ENCODE measurements at regions not wholly inside any gene's neighbourhood (a gene's known extent, or its start where the extent isn't known, plus 50 kb on each side); places are given as distances from the start of the nearest gene placed in this dataset.

DNA sequence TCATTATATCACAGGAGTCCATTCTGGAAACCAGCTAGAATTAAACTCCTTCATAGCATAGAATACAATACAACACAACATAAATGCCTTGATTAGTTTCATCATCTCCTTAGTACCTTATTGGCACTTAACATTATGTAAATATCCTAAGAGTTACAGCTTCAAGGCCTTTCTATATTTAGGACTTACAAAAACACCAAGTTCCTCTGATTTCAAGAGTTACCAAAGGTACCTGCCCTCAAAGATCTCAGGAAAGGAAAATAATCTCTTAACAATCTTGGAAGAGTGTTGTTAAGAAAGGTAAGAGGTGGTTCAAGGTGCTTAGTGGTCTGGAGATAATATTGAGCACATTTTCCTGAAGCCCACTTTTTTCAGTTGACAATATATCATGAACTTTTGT lies 477.7 kb downstream of the IGSF11 start:
- CTCF ChIA-PET (ENCODE audit: low intra/inter-chr PET ratio), result no interaction called here
- no peaks in the 10 kb centered on the region for H3K27me3 ChIP-seq (ENCODE audit: control insufficient read depth in 2 of 2, insufficient read depth in 2 of 2, low read length in 2 of 2)
- no peaks in the 10 kb centered on the region for H3K9me1 ChIP-seq (ENCODE audit: control insufficient read depth, insufficient read depth, low read length)
- in situ Hi-C loops (cut with MboI) (no loop called here), intact Hi-C loops (cut with micrococcal nuclease) (no loop called here)
- H3K36me3 ChIP-seq (ENCODE audit: control insufficient read depth, insufficient read depth, low read length), result no peaks in the 10 kb centered on the region
- DNase-seq (ENCODE audit: extremely low read depth in 1 of 4, low spot score in 3 of 4) (no peak), ATAC-seq (no peak), FAIRE-seq (no peak)
- POLR2A ChIA-PET, result no interaction called here
- no peak overlapping the region for H2AFZ ChIP-seq (ENCODE audit: low read depth, low read length)
- no peaks in the 10 kb centered on the region for H4K20me1 ChIP-seq (replicated peaks; ENCODE audit: control insufficient read depth, insufficient read depth, low read length)
- no peak overlapping the region for H3K9ac ChIP-seq (ENCODE audit: insufficient read depth in 1 of 2, low read depth in 2 of 2, low read length in 2 of 2)
- no TSS peak for BruUV-seq (replicated peaks)
- H3K4me1 ChIP-seq (replicated peaks in 1 of 2; ENCODE audit: control insufficient read depth in 2 of 2, insufficient read depth in 2 of 2, low read length in 2 of 2), result no peaks in the 10 kb centered on the region
- no peak overlapping the region for H3K4me2 ChIP-seq (ENCODE audit: insufficient read depth, low read length)
- H3K9me3 ChIP-seq (replicated peaks; ENCODE audit: control insufficient read depth, insufficient read depth, low read depth, low read length), result no peaks in the 10 kb centered on the region
- no peak overlapping the region for H3K27ac ChIP-seq (ENCODE audit: extremely low read depth, low read depth, low read length)
- no peak for TF ChIP-seq SAFB2 (IDR thresholded peaks at IDR 0.05; ENCODE audit: borderline replicate concordance, low read depth, low read length, severe bottlenecking)
- TF ChIP-seq ZNF707 (CRISPR knock-in tag; conservative IDR thresholded peaks at IDR 0.05), result no peak
- no peak for TF ChIP-seq ZNF699 (CRISPR knock-in tag; IDR thresholded peaks at IDR 0.05; ENCODE audit: insufficient replicate concordance)
- no peak for TF ChIP-seq NEUROD1 (IDR thresholded peaks at IDR 0.05; ENCODE audit: borderline replicate concordance, low read depth, low read length, partially characterized antibody)
- TF ChIP-seq ZBED1 (IDR thresholded peaks at IDR 0.05), result no peak
- TF ChIP-seq, protein P1, sequence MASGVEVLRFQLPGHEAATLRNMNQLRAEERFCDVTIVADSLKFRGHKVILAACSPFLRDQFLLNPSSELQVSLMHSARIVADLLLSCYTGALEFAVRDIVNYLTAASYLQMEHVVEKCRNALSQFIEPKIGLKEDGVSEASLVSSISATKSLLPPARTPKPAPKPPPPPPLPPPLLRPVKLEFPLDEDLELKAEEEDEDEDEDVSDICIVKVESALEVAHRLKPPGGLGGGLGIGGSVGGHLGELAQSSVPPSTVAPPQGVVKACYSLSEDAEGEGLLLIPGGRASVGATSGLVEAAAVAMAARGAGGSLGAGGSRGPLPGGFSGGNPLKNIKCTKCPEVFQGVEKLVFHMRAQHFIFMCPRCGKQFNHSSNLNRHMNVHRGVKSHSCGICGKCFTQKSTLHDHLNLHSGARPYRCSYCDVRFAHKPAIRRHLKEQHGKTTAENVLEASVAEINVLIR (CRISPR knock-in tag; IDR thresholded peaks at IDR 0.05), result no peak
- TF ChIP-seq ZNF584 (CRISPR knock-in tag; IDR thresholded peaks at IDR 0.05; ENCODE audit: low read depth), result no peak
- no peak for TF ChIP-seq CHD1 (IDR thresholded peaks at IDR 0.05; ENCODE audit: low read length)
- no peak for TF ChIP-seq MTA3 (IDR thresholded peaks at IDR 0.05; ENCODE audit: borderline replicate concordance)
- TF ChIP-seq, protein P2, sequence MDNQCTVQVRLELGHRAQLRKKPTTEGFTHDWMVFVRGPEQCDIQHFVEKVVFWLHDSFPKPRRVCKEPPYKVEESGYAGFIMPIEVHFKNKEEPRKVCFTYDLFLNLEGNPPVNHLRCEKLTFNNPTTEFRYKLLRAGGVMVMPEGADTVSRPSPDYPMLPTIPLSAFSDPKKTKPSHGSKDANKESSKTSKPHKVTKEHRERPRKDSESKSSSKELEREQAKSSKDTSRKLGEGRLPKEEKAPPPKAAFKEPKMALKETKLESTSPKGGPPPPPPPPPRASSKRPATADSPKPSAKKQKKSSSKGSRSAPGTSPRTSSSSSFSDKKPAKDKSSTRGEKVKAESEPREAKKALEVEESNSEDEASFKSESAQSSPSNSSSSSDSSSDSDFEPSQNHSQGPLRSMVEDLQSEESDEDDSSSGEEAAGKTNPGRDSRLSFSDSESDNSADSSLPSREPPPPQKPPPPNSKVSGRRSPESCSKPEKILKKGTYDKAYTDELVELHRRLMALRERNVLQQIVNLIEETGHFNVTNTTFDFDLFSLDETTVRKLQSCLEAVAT (IDR thresholded peaks at IDR 0.05), result no peak
- H3K79me2 ChIP-seq (ENCODE audit: control insufficient read depth, insufficient read depth, low read length), result no peaks in the 10 kb centered on the region
- no peak overlapping the region for H3K4me3 ChIP-seq

Measured in K562 (cell line).